ENCODE measurements at regions not wholly inside any gene's neighbourhood (a gene's known extent, or its start where the extent isn't known, plus 50 kb on each side); places are given as distances from the start of the nearest gene placed in this dataset.

- no peaks in the 10 kb centered on the region for H3K36me3 ChIP-seq
- TF ChIP-seq CTCF (IDR thresholded peaks at IDR 0.05; ENCODE audit: borderline replicate concordance), result no peak
- DNase-seq, result no peak
- peaks cover 20% of the 10 kb centered on the region for H3K27me3 ChIP-seq (ENCODE audit: low read depth)
- H3K4me1 ChIP-seq, result peaks cover 33% of the 10 kb centered on the region
- H3K9me3 ChIP-seq (replicated peaks), result no peaks in the 10 kb centered on the region
- no peak overlapping the region for H3K27ac ChIP-seq (replicated peaks)
- H3K4me3 ChIP-seq, result no peak overlapping the region
- intact Hi-C loops (cut with micrococcal nuclease), result no loop called here
Observed at GRCh38 chr10:11682267-11682683, 59.9 kb upstream of the ECHDC3 start.

GRCh38 chr10:11680496-11680895 is 61.7 kb upstream of the ECHDC3 start:
- intact Hi-C loops (cut with micrococcal nuclease), result no loop called here
- DNase-seq, result no peak
- Histone ChIP-seq H3K27me3 (ENCODE audit: low read depth) (peaks cover 28% of the 10 kb centered on the region), H3K4me1 (peaks cover 25% of the 10 kb centered on the region), H3K27ac (replicated peaks) (no peak overlapping the region), H3K9me3 (replicated peaks) (no peaks in the 10 kb centered on the region), H3K4me3 (no peak overlapping the region), H3K36me3 (no peaks in the 10 kb centered on the region)
- TF ChIP-seq CTCF (IDR thresholded peaks at IDR 0.05; ENCODE audit: borderline replicate concordance), result no peak

GRCh38 chr10:11679946-11680345 is 62.2 kb upstream of the ECHDC3 start:
- peaks cover 28% of the 10 kb centered on the region for H3K27me3 ChIP-seq (ENCODE audit: low read depth)
- no peak for DNase-seq
- H3K36me3 ChIP-seq, result no peaks in the 10 kb centered on the region
- no peak overlapping the region for H3K27ac ChIP-seq (replicated peaks)
- TF ChIP-seq CTCF (IDR thresholded peaks at IDR 0.05; ENCODE audit: borderline replicate concordance), result no peak
- no peaks in the 10 kb centered on the region for H3K9me3 ChIP-seq (replicated peaks)
- H3K4me1 ChIP-seq, result peaks cover 20% of the 10 kb centered on the region
- intact Hi-C loops (cut with micrococcal nuclease), result no loop called here
- no peak overlapping the region for H3K4me3 ChIP-seq

- Histone ChIP-seq H3K27ac (replicated peaks) (no peak overlapping the region), H3K4me3 (no peak overlapping the region), H3K27me3 (ENCODE audit: low read depth) (peaks cover 25% of the 10 kb centered on the region), H3K36me3 (no peaks in the 10 kb centered on the region), H3K9me3 (replicated peaks) (no peaks in the 10 kb centered on the region), H3K4me1 (peaks cover 6% of the 10 kb centered on the region)
- intact Hi-C loops (cut with micrococcal nuclease), result no loop called here
- DNase-seq, result no peak
- no peak for TF ChIP-seq CTCF (IDR thresholded peaks at IDR 0.05; ENCODE audit: borderline replicate concordance)
Observed at GRCh38 chr10:11678074-11678793, 63.9 kb upstream of the ECHDC3 start.

- Histone ChIP-seq H3K4me1 (no peaks in the 10 kb centered on the region), H3K27me3 (ENCODE audit: low read depth) (peaks cover 25% of the 10 kb centered on the region), H3K4me3 (no peak overlapping the region), H3K27ac (replicated peaks) (no peak overlapping the region), H3K9me3 (replicated peaks) (no peaks in the 10 kb centered on the region), H3K36me3 (no peaks in the 10 kb centered on the region)
- DNase-seq, result no peak
- intact Hi-C loops (cut with micrococcal nuclease), result no loop called here
- no peak for TF ChIP-seq CTCF (IDR thresholded peaks at IDR 0.05; ENCODE audit: borderline replicate concordance)
Observed at GRCh38 chr10:11677480-11677879, 64.7 kb upstream of the ECHDC3 start.

Data from left ventricle myocardium inferior (tissue), 1 donor.